Uterus (tissue), 2 donors: ENCODE measurements at regions not wholly inside any gene's neighbourhood (a gene's known extent, or its start where the extent isn't known, plus 50 kb on each side); places are given as distances from the start of the nearest gene placed in this dataset.

Experiments used
- CTCF ChIP-seq, 4 experiments: fragments of 200-600 bp in 2 of 4; fragments of 450-650 bp in 2 of 4; sonication (generic) in 2 of 4; IDR thresholded peaks; one replicate each; pipeline ENCODE4 v1.5.1; 2016 to 2019; ENCODE audit warnings: antibody characterized with exemption in 4 of 4, mild to moderate bottlenecking in 2 of 4, moderate library complexity in 1 of 4
- POLR2A ChIP-seq, 2 donors: fragments of 450-650 bp; IDR thresholded peaks; one replicate each; pipeline ENCODE4 v1.6.1; 2016; ENCODE audit warnings: antibody characterized with exemption in 2 of 2, mild to moderate bottlenecking in 1 of 2, moderate library complexity in 1 of 2

- TF ChIP-seq CTCF (IDR thresholded peaks at IDR 0.05), result no peak
- TF ChIP-seq POLR2A (IDR thresholded peaks at IDR 0.05), result no peak
Observed at GRCh38 chr3:76047368-76047767, 262.0 kb upstream of the ZNF717 start.
